ENCODE measurements at regions not wholly inside any gene's neighbourhood (a gene's known extent, or its start where the extent isn't known, plus 50 kb on each side); places are given as distances from the start of the nearest gene placed in this dataset.

DNA sequence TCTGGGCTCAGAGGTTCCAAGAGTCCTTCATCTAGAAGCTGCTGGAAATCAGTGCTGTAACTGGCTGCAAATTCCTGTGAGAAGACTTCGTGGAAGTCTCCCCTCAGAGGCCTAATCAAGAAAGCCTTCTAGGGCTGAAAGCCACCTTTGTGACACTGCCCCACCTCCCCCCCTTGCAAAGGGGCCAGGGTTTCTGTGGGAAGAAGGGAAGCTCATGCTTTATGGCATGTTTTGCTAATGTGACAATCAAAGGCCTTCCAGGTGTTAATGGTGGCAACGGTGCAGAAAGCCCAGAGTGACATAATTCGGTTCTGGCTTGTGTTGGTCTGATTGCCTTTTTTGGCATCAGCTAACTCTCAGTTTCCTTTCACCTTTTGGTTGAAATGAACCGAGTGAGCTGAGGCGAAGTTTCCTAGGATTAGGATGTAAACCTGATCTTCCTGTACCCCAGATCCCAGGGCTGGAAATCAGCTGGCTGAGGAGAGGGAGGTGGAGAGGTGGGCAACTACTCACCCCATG, 126.9 kb upstream of the TRIB2 start:
- no peak overlapping the region for H3K27ac ChIP-seq (ENCODE audit: low read length)
- no peaks in the 10 kb centered on the region for H3K4me1 ChIP-seq (ENCODE audit: control insufficient read depth, insufficient read depth, low read length)
- H3K9me3 ChIP-seq (ENCODE audit: control insufficient read depth, insufficient read depth, low read length): no peaks in the 10 kb centered on the region
- DNase-seq (ENCODE audit: low read depth, low spot score): no peak
- H3K4me3 ChIP-seq (ENCODE audit: low read length): no peak overlapping the region
- no peaks in the 10 kb centered on the region for H3K27me3 ChIP-seq (ENCODE audit: control insufficient read depth, insufficient read depth, low read length)
- no CpG with 5 or more reads among the region's 5 CpGs for WGBS (ENCODE audit: insufficient coverage, insufficient read length)
- H3K36me3 ChIP-seq (ENCODE audit: control insufficient read depth, insufficient read depth, low read length): no peaks in the 10 kb centered on the region

DNA sequence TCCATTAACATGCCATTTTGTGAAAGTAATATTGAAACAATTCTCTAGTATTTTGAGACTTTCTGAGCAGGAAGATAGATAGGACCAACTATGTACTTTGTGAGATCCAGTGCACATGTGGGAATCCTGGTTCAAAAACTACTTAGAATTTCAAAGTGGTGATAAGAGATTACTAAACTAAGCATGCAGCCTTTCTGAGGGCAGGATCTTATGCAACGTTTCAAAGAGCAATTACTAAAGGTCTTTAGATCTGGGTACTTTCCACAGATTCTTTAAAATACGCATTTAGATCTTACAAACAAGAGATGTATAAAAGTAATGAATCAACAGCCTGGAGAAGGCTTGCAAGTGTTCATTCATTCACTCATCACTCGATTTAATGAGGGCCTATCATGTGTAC, 124.4 kb upstream of the TRIB2 start:
- H3K9me3 ChIP-seq (ENCODE audit: control insufficient read depth, insufficient read depth, low read length): no peaks in the 10 kb centered on the region
- no peaks in the 10 kb centered on the region for H3K4me1 ChIP-seq (ENCODE audit: control insufficient read depth, insufficient read depth, low read length)
- H3K27ac ChIP-seq (ENCODE audit: low read length): no peak overlapping the region
- no CpG with 5 or more reads among the region's 3 CpGs for WGBS (ENCODE audit: insufficient coverage, insufficient read length)
- H3K4me3 ChIP-seq (ENCODE audit: low read length): no peak overlapping the region
- no peak for DNase-seq (ENCODE audit: low read depth, low spot score)
- no peaks in the 10 kb centered on the region for H3K27me3 ChIP-seq (ENCODE audit: control insufficient read depth, insufficient read depth, low read length)
- H3K36me3 ChIP-seq (ENCODE audit: control insufficient read depth, insufficient read depth, low read length): no peaks in the 10 kb centered on the region

DNA sequence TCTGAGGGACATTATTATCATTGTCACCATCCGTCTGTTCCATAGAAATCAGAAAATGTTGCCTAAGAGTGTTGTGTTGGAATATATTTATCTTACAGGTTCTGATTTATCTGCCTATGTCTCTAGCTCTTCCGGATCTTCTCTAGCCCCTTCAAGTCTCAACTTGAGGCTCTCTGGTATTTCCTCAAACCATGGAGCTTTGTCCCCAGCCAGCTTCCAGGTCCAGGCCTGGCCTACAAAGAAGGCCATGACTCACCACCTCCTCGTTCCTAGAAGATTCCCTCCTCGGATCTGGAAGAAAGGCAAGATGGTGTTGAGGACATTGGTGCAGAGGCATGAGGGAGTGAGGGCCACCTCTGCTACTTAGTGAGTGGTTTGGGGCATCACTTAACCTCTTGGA, 122.1 kb upstream of the TRIB2 start:
- DNase-seq (ENCODE audit: low read depth, low spot score): no peak
- Histone ChIP-seq H3K27ac (ENCODE audit: low read length) (no peak overlapping the region), H3K4me3 (ENCODE audit: low read length) (no peak overlapping the region), H3K4me1 (ENCODE audit: control insufficient read depth, insufficient read depth, low read length) (0 out of 2 replicates have a peak, but pooled peaks cover 2% of the 10 kb centered on the region), H3K36me3 (ENCODE audit: control insufficient read depth, insufficient read depth, low read length) (no peaks in the 10 kb centered on the region), H3K9me3 (ENCODE audit: control insufficient read depth, insufficient read depth, low read length) (no peaks in the 10 kb centered on the region), H3K27me3 (ENCODE audit: control insufficient read depth, insufficient read depth, low read length) (no peaks in the 10 kb centered on the region)
- no CpG with 5 or more reads among the region's 4 CpGs for WGBS (ENCODE audit: insufficient coverage, insufficient read length)

DNA sequence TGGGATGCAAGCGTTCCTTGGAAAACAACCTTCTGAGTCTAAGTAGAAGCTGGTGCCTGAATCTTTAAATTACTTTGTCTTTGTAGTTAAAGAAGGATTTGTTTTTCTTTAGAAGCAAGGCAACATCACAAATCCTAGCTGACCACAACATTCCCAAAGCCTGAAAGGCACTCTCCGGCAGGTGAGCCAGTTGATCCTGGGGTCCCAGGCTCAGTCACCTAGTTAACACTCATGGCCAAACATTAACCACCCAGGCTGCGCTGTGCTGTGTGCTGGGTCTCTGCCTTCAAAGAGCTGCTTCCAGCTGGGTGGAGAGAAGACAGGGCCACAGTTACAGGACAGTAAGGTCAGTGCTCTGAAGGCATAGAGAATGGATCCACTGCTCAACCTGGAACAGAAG, 120.0 kb upstream of the TRIB2 start:
- H3K27me3 ChIP-seq (ENCODE audit: control insufficient read depth, insufficient read depth, low read length): no peaks in the 10 kb centered on the region
- no peaks in the 10 kb centered on the region for H3K9me3 ChIP-seq (ENCODE audit: control insufficient read depth, insufficient read depth, low read length)
- H3K4me1 ChIP-seq (ENCODE audit: control insufficient read depth, insufficient read depth, low read length): 0 out of 2 replicates have a peak, but pooled peaks cover 2% of the 10 kb centered on the region
- H3K4me3 ChIP-seq (ENCODE audit: low read length): no peak overlapping the region
- DNase-seq (ENCODE audit: low read depth, low spot score): no peak
- no peaks in the 10 kb centered on the region for H3K36me3 ChIP-seq (ENCODE audit: control insufficient read depth, insufficient read depth, low read length)
- no peak overlapping the region for H3K27ac ChIP-seq (ENCODE audit: low read length)
- no CpG with 5 or more reads among the region's 3 CpGs for WGBS (ENCODE audit: insufficient coverage, insufficient read length)

DNA sequence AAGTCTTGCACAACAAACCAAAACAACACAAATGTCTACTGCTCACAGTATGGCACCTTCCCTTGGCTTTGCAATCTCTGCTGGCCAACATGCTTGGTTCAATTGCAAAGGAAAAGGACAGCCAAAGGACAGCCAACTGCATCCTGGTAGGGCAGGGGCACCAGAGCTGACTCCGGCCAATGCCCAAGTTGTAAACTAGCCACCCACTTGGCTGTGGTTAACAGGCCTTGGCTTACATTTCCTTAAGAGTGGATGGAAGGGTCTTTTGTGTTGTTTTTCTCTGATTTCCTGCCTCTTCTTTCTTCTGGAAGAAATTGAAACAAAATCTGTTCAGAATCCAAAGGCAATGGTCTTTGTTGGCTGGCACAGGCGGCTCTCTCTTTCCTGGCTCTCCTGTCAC, 119.1 kb upstream of the TRIB2 start:
- no peak overlapping the region for H3K4me3 ChIP-seq (ENCODE audit: low read length)
- H3K27me3 ChIP-seq (ENCODE audit: control insufficient read depth, insufficient read depth, low read length): no peaks in the 10 kb centered on the region
- H3K4me1 ChIP-seq (ENCODE audit: control insufficient read depth, insufficient read depth, low read length): 0 out of 2 replicates have a peak, but pooled peaks cover 2% of the 10 kb centered on the region
- WGBS (ENCODE audit: insufficient coverage, insufficient read length): no CpG with 5 or more reads among the region's 2 CpGs
- no peak overlapping the region for H3K27ac ChIP-seq (ENCODE audit: low read length)
- DNase-seq (ENCODE audit: low read depth, low spot score): no peak
- no peaks in the 10 kb centered on the region for H3K9me3 ChIP-seq (ENCODE audit: control insufficient read depth, insufficient read depth, low read length)
- no peaks in the 10 kb centered on the region for H3K36me3 ChIP-seq (ENCODE audit: control insufficient read depth, insufficient read depth, low read length)

DNA sequence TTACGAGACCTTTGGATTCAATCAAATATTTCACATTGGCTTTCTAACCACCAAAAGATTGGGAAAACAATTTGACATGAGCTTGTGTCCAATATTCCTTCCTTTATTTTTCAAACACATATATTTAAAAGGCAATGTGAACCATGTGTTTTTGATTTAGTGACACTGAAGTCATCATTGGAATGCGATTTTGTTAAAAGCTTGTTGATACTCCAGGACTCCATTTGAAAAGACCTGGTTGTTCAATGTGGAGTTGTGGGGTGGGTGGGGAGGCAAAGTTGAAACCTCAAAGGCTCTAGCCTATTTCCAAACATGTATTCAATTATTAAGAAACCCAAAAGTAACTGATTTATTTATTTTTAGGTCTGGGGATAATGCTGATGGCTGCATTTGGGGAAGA, 114.1 kb upstream of the TRIB2 start:
- no peak for DNase-seq (ENCODE audit: low read depth, low spot score)
- no peak overlapping the region for H3K27ac ChIP-seq (ENCODE audit: low read length)
- H3K36me3 ChIP-seq (ENCODE audit: control insufficient read depth, insufficient read depth, low read length): no peaks in the 10 kb centered on the region
- H3K4me1 ChIP-seq (ENCODE audit: control insufficient read depth, insufficient read depth, low read length): no peaks in the 10 kb centered on the region
- H3K9me3 ChIP-seq (ENCODE audit: control insufficient read depth, insufficient read depth, low read length): no peaks in the 10 kb centered on the region
- H3K27me3 ChIP-seq (ENCODE audit: control insufficient read depth, insufficient read depth, low read length): no peaks in the 10 kb centered on the region
- no CpG with 5 or more reads among the region's 2 CpGs for WGBS (ENCODE audit: insufficient coverage, insufficient read length)
- H3K4me3 ChIP-seq (ENCODE audit: low read length): no peak overlapping the region

DNA sequence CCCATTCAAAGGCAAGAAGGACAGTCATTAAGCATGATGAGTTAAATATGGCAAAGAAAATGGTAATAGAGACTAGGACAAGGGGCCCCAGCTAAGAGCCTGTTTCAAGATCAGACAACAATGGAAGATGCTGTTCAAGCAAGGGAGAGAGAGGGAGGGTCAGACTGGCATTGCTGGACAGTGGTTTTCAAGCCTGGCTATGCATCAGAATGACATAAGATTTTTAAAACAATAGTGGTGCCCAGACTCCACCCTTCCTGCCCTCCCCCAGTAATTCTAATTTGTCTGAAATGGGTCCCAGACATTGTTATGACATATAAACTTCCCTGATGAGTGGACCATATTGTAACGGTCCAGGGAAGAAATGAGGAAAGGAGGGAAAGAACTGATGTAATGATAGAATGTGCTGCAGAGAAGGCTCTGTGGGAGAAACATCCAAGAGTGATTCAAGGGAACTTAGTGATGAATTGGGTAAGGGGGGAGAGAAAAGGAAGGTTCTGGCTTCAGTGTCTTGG, 112.9 kb upstream of the TRIB2 start:
- no peaks in the 10 kb centered on the region for H3K4me1 ChIP-seq (ENCODE audit: control insufficient read depth, insufficient read depth, low read length)
- H3K36me3 ChIP-seq (ENCODE audit: control insufficient read depth, insufficient read depth, low read length): no peaks in the 10 kb centered on the region
- WGBS (ENCODE audit: insufficient coverage, insufficient read length): no CpG with 5 or more reads among the region's 1 CpG
- H3K27ac ChIP-seq (ENCODE audit: low read length): no peak overlapping the region
- H3K27me3 ChIP-seq (ENCODE audit: control insufficient read depth, insufficient read depth, low read length): no peaks in the 10 kb centered on the region
- no peak overlapping the region for H3K4me3 ChIP-seq (ENCODE audit: low read length)
- no peak for DNase-seq (ENCODE audit: low read depth, low spot score)
- H3K9me3 ChIP-seq (ENCODE audit: control insufficient read depth, insufficient read depth, low read length): no peaks in the 10 kb centered on the region

DNA sequence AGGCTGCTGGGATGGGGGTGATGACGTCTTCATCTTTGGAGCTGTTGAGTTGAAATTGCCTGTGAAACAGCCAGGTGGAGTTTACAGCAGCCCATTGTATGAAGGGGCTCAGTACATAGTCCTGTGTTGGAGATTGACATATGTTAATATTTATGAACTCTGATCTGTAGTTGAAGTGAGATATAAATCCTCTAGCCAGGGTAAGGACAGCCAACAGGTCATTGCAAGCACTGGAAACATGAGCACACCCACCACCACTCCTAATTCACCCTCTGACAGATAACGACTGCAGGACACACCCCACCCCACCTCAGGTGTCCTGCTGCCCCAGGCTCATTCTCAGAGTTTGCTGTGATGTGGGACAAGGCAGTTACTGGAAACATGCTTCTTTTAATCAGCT, 112.4 kb upstream of the TRIB2 start:
- no peaks in the 10 kb centered on the region for H3K9me3 ChIP-seq (ENCODE audit: control insufficient read depth, insufficient read depth, low read length)
- no peaks in the 10 kb centered on the region for H3K36me3 ChIP-seq (ENCODE audit: control insufficient read depth, insufficient read depth, low read length)
- no CpG with 5 or more reads among the region's 2 CpGs for WGBS (ENCODE audit: insufficient coverage, insufficient read length)
- H3K4me1 ChIP-seq (ENCODE audit: control insufficient read depth, insufficient read depth, low read length): no peaks in the 10 kb centered on the region
- no peak for DNase-seq (ENCODE audit: low read depth, low spot score)
- H3K4me3 ChIP-seq (ENCODE audit: low read length): no peak overlapping the region
- no peaks in the 10 kb centered on the region for H3K27me3 ChIP-seq (ENCODE audit: control insufficient read depth, insufficient read depth, low read length)
- no peak overlapping the region for H3K27ac ChIP-seq (ENCODE audit: low read length)

DNA sequence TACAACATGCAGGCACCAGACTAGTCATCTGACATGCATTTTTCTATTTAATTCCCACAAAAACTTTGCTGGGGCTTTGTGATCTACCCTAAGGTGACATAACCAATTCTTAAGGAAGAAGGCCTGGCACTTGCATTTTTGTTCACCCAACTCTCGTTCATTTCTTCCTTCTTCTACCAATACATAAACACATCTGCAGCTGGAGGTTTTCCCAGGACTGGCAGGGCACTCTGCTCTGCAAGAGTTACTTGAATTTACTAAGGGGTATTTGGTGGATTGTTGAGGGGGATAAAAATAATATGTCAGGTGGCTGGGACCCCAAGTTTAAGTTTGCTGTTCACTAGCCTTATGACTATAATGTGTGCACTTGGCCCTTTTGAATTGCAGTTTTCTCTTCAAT, 111.4 kb upstream of the TRIB2 start:
- Histone ChIP-seq H3K9me3 (ENCODE audit: control insufficient read depth, insufficient read depth, low read length) (no peaks in the 10 kb centered on the region), H3K4me3 (ENCODE audit: low read length) (no peak overlapping the region), H3K27me3 (ENCODE audit: control insufficient read depth, insufficient read depth, low read length) (no peaks in the 10 kb centered on the region), H3K27ac (ENCODE audit: low read length) (no peak overlapping the region), H3K4me1 (ENCODE audit: control insufficient read depth, insufficient read depth, low read length) (no peaks in the 10 kb centered on the region), H3K36me3 (ENCODE audit: control insufficient read depth, insufficient read depth, low read length) (no peaks in the 10 kb centered on the region)
- DNase-seq (ENCODE audit: low read depth, low spot score): no peak
- no CpG with 5 or more reads among the region's 1 CpG for WGBS (ENCODE audit: insufficient coverage, insufficient read length)

DNA sequence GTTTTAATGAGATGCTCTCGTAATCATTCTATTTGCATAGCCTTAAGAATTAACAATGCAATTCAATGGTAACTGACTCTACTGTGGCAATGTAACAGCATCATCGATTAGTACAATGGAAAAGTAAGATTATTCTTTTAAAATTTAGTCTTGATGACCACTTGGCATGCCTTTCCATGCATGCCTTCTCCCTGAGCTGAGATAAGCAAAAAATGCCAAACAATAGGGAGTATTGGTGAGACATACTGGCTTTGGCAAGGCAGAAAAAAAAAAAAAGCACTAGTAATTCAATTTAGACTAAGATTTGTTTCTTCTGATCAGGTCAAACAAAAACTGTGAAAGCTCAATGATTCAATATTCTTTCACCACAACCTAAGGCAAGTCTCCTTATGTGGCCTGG, 110.8 kb upstream of the TRIB2 start:
- DNase-seq (ENCODE audit: low read depth, low spot score): no peak
- Histone ChIP-seq H3K4me1 (ENCODE audit: control insufficient read depth, insufficient read depth, low read length) (no peaks in the 10 kb centered on the region), H3K27ac (ENCODE audit: low read length) (no peak overlapping the region), H3K27me3 (ENCODE audit: control insufficient read depth, insufficient read depth, low read length) (no peaks in the 10 kb centered on the region), H3K9me3 (ENCODE audit: control insufficient read depth, insufficient read depth, low read length) (no peaks in the 10 kb centered on the region), H3K4me3 (ENCODE audit: low read length) (no peak overlapping the region), H3K36me3 (ENCODE audit: control insufficient read depth, insufficient read depth, low read length) (no peaks in the 10 kb centered on the region)
- WGBS (ENCODE audit: insufficient coverage, insufficient read length): no CpG with 5 or more reads among the region's 2 CpGs

DNA sequence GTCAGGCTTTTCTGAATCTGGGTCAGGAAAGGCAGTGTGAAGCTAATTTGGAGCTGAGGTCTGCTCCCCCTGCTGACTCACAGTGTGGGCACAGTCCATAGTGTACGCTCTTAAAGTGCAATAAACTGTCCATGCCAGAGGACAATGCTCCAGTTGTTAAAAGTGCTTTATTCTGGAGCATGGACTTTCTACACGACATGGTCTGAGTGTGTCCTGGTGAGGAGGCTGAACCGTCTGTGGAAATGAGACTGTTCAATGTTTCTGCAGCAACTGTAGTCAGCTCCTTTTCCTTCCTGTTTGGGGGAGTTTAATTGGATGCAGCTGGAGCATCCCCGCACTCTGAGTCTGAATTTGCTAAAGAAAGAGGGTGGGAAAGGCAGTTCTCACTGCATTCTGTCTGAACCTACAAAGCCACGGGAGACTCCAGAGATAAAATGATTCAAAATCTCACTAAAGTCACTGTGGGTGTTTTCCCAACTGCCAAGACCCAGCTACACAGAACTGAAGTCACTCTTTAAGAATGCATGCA, 110.2 kb upstream of the TRIB2 start:
- Histone ChIP-seq H3K4me1 (ENCODE audit: control insufficient read depth, insufficient read depth, low read length) (no peaks in the 10 kb centered on the region), H3K27me3 (ENCODE audit: control insufficient read depth, insufficient read depth, low read length) (no peaks in the 10 kb centered on the region), H3K9me3 (ENCODE audit: control insufficient read depth, insufficient read depth, low read length) (no peaks in the 10 kb centered on the region), H3K4me3 (ENCODE audit: low read length) (no peak overlapping the region), H3K27ac (ENCODE audit: low read length) (no peak overlapping the region), H3K36me3 (ENCODE audit: control insufficient read depth, insufficient read depth, low read length) (no peaks in the 10 kb centered on the region)
- WGBS (ENCODE audit: insufficient coverage, insufficient read length): no CpG with 5 or more reads among the region's 5 CpGs
- no peak for DNase-seq (ENCODE audit: low read depth, low spot score)

Data from iPS DF 6.9 (cell line).